CMK (cell line): ENCODE measurements at regions not wholly inside any gene's neighbourhood (a gene's known extent, or its start where the extent isn't known, plus 50 kb on each side); places are given as distances from the start of the nearest gene placed in this dataset.
"Not testable (repeated sequence)": the region's sequence is repeated elsewhere in the genome, so short reads cannot be mapped to it uniquely, and the experiment has no call there.

Source experiments
- DNase-seq: peaks from one replicate; pipeline ENCODE4 v3.0.0-alpha.2; 2010; ENCODE audit warnings: low read depth

- no peak for DNase-seq
These were observed 281.0 kb upstream of the MAOA start for GRCh38 chrX:43375136-43375535.

DNA sequence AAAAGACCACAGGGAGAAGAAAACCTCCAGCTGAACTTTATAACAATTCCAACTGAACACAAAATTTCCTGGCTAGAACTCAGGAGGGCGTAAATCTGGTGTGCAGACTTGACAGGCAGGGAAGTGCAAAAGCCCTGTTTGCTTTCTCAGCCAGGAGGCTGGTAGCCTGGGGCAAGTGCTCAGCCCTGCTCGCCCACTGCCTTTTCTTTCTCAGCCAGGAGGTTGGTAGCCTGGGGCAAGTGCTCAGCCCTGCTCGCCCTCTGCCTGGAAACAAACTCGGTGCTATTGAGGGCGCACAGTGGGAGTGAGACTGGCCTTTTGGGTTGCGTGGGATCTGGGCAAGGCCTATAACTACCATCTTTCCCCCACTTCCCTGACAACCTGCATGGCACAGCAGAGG lies 275.4 kb upstream of the MAOA start:
- DNase-seq: no peak

GRCh38 chrX:43386875-43387274 lies 269.2 kb upstream of the MAOA start:
- no peak for DNase-seq

GRCh38 chrX:43405191-43405590 lies 250.9 kb upstream of the MAOA start:
- no peak for DNase-seq

GRCh38 chrX:43423876-43424275 lies 232.2 kb upstream of the MAOA start:
- DNase-seq: no peak

DNA sequence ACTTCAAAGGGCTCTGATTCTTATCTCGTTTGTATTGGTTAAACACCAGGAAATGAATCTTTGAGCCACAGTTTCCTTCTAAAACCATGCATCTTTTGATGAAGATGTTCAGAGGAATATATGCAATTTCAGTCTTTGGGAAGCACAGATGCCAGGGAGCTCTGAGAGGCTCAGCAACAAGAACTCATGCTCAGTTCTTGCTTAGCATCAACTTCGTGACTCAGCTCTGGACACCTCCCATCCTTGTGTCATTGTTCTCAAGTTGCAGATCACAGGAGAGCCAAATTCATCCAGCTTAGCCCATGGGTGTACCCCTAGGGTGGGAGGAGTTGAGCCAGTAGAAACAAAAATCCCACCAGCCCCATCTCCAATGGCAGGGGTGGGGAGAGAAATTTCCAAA lies 219.6 kb upstream of the MAOA start:
- DNase-seq: no peak

DNA sequence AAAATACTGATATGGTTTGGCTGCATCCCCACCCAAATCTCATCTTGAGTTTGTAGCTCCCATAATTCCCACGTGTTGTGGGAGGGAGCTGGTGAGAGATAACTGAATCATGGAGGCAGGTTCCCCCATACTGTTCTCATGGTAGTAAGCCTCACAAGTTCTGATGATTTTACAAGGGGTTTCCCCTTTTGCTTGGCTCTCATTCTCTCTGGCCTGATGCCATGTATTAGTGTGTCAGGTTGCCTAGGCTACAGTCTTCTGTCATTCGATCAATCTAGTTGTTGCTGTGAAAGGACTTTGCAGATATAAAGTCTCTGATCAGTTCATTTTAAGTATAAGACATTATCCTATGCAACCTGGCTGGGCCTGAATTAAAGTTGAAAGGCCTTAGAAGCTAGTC lies 209.3 kb upstream of the MAOA start:
- no peak for DNase-seq

- no peak for DNase-seq
These were observed 207.4 kb upstream of the MAOA start for GRCh38 chrX:43448688-43449087.

DNA sequence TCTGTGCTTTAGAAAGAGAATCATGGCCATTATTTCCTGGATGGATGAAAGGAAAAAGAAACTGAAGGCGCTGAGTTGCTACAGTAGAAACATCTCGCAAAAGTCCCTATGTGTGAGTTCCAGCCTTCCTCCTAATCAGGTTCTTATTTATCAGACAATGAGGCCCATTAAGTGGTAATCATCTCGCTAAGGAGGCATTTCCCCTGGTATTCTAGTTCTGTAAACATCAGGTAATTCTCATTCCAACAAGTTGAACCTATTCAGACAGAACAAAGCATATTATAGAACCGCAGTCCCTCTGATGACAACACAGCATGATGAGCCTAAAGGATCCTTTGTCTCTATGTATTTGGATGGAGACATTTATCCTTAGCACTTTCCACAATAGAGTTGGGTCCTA lies 205.7 kb upstream of the MAOA start:
- no peak for DNase-seq

DNA sequence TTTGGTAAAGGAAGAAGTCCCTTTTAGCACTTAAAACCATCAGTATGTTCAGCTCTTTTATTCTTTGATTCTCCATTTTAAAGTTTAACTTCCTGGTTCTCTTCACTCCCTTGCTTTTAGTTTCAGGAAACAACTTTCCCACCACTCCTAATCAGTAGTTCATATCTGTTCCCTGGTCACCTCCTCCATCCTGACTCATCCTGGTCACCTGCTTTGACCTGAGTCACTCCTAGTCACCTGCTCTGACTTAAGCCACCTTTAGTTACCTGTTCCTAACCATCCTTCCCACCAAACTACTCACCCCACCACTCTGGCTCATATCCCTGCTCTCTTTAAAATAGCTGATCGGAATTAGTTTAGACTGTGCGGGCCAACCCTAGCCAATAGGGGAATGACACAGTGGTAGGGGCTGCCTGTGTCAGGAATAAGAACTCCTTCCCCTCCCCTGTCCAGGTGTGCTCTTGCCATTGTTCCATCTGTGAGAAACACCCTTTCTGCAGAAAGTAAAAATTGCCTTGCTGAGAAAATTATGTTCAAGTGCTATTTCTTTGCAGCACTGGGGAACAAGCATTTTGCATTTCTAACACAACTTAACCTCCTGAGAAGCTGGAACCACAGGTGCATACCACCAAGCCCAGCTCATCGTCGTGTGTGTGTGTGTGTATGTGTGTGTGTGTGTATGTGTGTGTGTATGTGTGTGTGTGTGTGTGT lies 204.0 kb upstream of the MAOA start:
- not testable (repeated sequence) for DNase-seq

DNA sequence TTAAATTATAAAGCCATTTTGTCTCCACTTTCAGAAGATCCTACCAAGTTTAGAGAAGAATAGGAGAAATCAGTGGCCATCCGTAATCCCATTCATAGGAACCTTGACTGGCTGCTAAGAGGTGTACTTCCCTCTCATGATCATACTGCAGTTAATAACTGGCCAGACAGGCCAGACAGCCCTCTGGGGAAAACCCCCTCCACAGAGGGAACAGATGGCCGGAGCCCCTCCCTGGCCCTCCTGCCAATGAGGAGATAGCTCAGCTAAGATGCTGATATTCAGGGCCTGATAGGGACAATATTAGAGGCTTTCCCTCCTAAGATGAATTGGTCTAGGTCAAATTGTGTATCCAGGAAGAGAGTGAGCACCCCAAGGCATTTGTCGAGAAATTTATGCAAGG lies 200.0 kb upstream of the MAOA start:
- DNase-seq: no peak

GRCh38 chrX:43456906-43457305 lies 199.2 kb upstream of the MAOA start:
- DNase-seq: no peak

- no peak for DNase-seq
These were observed 188.4 kb upstream of the MAOA start for GRCh38 chrX:43467608-43468234.

DNA sequence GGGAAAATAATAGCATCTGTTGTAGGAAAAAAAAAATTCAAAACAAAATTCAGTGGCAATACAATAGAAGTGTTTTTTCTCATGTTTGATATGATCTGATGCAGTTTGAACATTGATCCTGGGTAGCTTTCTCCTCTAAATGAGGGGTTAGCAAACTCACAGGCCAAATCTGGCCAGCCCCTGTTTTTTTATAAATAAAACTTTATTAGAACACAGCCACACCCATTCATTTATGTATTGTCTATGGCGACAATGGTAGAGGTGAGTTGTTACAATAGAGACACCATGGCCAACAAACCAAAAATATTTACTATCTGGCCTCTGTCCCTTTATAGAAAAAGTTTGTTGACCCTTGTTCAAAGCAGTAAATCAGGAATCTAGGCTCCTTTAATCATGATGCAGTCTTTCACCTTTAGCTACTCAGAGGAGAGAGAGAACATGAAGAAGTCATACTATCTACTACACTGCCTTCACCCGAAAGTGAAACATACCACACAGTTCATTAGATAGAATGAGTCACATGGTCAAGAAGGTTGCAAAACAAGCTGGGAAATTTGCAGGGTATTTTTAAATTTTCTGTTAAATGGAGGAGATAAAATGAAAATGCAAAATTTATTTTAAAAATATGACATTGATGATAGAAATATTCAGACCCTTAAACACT lies 186.6 kb upstream of the MAOA start:
- DNase-seq: no peak

DNA sequence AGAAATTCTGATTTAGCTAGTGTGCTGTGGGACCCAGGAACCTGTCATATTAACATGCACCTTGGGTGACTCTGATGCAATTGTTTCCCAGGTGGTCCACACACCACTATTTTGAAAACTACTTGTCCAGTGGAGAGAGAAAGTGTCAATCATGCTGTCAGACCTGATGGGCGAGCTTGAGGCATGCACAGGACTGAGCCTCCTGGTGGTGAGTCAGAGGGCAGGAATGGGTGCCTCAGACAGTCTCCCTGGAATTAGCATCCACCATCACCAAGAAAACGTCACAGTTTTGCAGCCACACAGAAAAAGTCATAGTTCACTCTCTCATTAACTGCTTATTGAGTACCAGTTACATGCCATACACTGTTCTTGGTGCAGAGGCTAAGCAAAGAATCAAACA lies 181.8 kb upstream of the MAOA start:
- DNase-seq: no peak

DNA sequence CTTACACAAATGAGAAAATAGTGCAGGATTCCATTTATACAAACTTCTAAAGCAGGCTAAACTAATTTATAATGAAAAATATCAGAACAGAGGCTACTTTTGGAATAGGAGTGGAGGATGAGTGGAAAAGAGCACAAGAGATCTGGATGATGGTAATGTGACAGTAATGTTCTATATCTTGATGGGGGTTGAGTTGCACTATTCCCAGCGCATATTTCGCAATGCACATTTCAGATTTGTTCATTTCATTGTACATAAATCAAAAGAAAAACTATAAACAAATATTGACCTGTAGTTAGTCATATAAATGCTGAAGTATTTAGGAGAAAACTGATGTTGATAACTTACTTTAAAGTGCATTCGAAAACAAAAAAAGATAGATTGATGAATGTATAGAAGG lies 177.0 kb upstream of the MAOA start:
- DNase-seq: no peak

DNA sequence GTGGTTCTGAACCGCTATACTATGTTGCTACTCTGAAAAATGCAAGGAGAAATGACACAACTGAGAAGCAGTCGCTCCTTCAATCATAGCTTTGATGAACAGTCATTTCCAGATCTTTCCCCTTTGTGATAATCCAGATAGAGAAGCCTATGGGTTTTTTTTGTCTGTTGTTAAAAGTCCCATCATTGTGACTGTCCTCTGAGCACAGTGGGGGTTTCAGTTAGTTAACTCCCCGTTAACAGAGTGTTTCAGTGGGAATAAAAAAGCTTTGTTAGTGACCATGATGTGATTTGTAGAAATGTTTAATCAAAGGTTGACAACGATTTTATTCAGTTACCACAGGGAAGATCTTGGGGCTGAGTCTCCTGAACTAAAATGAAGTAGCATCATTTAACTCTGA lies 176.2 kb upstream of the MAOA start:
- DNase-seq: no peak

GRCh38 chrX:43481576-43481975 lies 174.5 kb upstream of the MAOA start:
- DNase-seq: peak; percentile 20

DNA sequence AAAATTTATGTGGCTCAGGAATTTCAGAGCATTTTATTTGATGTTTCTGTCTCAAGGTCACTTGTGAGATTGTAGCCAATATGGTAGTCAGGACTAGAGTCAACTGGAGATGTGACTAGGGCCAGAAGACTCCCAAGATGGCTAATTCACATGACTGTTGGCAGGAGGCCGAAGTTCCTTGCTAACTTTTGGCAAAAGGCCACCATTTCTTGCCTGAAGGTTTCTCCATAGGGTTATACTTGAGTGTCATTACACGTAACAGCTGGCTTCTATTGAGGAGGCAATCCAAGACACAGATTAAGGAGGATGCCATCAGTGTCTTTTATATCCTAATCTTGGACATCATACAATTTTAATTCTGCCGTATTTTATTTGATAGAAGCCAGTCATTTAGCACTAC lies 162.3 kb upstream of the MAOA start:
- no peak for DNase-seq

- DNase-seq: no peak
These were observed 155.9 kb upstream of the MAOA start for GRCh38 chrX:43500246-43500645.

DNA sequence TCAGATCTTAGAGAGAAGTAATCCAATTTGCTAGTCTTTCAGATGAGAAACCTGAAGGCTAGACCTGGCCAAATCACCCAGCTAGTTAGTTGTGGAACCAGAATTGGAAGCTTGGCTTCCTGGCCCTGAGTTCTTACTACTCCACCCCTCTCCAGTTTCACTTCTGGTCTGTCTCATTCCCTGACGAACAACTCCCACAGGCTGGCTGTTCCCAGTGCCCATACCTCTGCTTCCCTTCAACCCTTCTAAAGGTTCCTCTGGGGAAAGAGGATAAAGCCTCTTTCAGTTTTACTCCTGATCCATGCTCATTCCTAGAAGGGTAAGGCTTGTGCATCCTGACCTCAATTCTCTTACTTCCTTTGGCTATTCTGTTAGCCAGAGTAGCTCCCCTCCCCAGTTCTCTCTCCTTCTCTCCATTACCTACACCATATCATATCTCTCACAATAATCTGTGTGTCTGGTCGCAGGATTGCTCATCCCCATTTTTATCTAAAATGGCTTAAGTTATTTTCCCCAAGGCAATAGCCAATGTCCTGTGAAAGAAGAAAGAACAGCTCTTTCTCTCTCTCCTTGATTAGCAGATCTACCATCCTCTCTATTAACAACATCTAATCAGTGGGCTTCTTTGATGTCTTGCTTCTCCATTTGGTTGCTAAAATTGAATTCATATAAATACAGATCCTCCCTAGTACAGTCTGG lies 155.0 kb upstream of the MAOA start:
- DNase-seq: no peak

- DNase-seq: no peak
These were observed 151.7 kb upstream of the MAOA start for GRCh38 chrX:43504394-43504793.

- no peak for DNase-seq
These were observed 150.3 kb upstream of the MAOA start for GRCh38 chrX:43505769-43506168.
